ENCODE measurements at regions not wholly inside any gene's neighbourhood (a gene's known extent, or its start where the extent isn't known, plus 50 kb on each side); places are given as distances from the start of the nearest gene placed in this dataset.
"Not testable (repeated sequence)": the region's sequence is repeated elsewhere in the genome, so short reads cannot be mapped to it uniquely, and the experiment has no call there.

- no peak for DNase-seq (ENCODE audit: low spot score)
These were observed 50.1 kb upstream of the LTA4H start for GRCh38 chr12:96085475-96085874.

GRCh38 chr12:96086190-96086589 lies 50.8 kb upstream of the LTA4H start:
- not testable (repeated sequence) for DNase-seq (ENCODE audit: low spot score)

- DNase-seq (ENCODE audit: low spot score), result no peak
These were observed 56.4 kb upstream of the LTA4H start for GRCh38 chr12:96091833-96092232.

GRCh38 chr12:96093543-96094196 lies 58.3 kb upstream of the LTA4H start:
- no peak for DNase-seq (ENCODE audit: low spot score)

GRCh38 chr12:96094201-96094600 lies 58.8 kb upstream of the LTA4H start:
- DNase-seq (ENCODE audit: low spot score), result no peak

GRCh38 chr12:96098631-96099030 lies 63.2 kb upstream of the LTA4H start:
- DNase-seq (ENCODE audit: low spot score), result no peak

- no peak for DNase-seq (ENCODE audit: low spot score)
These were observed 64.0 kb upstream of the LTA4H start for GRCh38 chr12:96099421-96099820.

- peak; percentile 12 for DNase-seq (ENCODE audit: low spot score)
These were observed 64.6 kb upstream of the LTA4H start for GRCh38 chr12:96099986-96100385.

- no peak for DNase-seq (ENCODE audit: low spot score)
These were observed 66.4 kb upstream of the LTA4H start for GRCh38 chr12:96101806-96102205.

- DNase-seq (ENCODE audit: low spot score), result no peak
These were observed 67.8 kb upstream of the LTA4H start for GRCh38 chr12:96103067-96103644.

- no peak for DNase-seq (ENCODE audit: low spot score)
These were observed 69.2 kb upstream of the LTA4H start for GRCh38 chr12:96104566-96104965.

GRCh38 chr12:96106137-96106536 lies 70.8 kb upstream of the LTA4H start:
- DNase-seq (ENCODE audit: low spot score), result no peak

GRCh38 chr12:96107236-96107635 lies 71.8 kb upstream of the LTA4H start:
- DNase-seq (ENCODE audit: low spot score), result no peak

- DNase-seq (ENCODE audit: low spot score), result no peak
These were observed 72.9 kb upstream of the LTA4H start for GRCh38 chr12:96108321-96108720.

- DNase-seq (ENCODE audit: low spot score), result not testable (repeated sequence)
These were observed 73.6 kb upstream of the LTA4H start for GRCh38 chr12:96108941-96109340.

GRCh38 chr12:96112733-96113132 lies 77.3 kb upstream of the LTA4H start:
- DNase-seq (ENCODE audit: low spot score), result no peak

GRCh38 chr12:96117460-96117859 lies 76.7 kb upstream of the ELK3 start:
- DNase-seq (ENCODE audit: low spot score), result no peak

GRCh38 chr12:96120359-96121100 lies 73.6 kb upstream of the ELK3 start:
- no peak for DNase-seq (ENCODE audit: low spot score)

- no peak for DNase-seq (ENCODE audit: low spot score)
These were observed 72.9 kb upstream of the ELK3 start for GRCh38 chr12:96121271-96121711.

- DNase-seq (ENCODE audit: low spot score), result not testable (repeated sequence)
These were observed 65.9 kb upstream of the ELK3 start for GRCh38 chr12:96128292-96128691.

GRCh38 chr12:96130396-96131059 lies 63.6 kb upstream of the ELK3 start:
- DNase-seq (ENCODE audit: low spot score), result no peak

GRCh38 chr12:96131230-96131788 lies 62.9 kb upstream of the ELK3 start:
- no peak for DNase-seq (ENCODE audit: low spot score)
